Suprapubic skin (tissue), 4 donors: ENCODE measurements at regions not wholly inside any gene's neighbourhood (a gene's known extent, or its start where the extent isn't known, plus 50 kb on each side); places are given as distances from the start of the nearest gene placed in this dataset.

Experiments
- DNase-seq, 2 donors: peaks; one replicate each; pipeline ENCODE4 v3.0.0-alpha.2; 2019; ENCODE audit warnings: low spot score in 2 of 2
- H3K27ac ChIP-seq: fragments of 200-600 bp; sonication (generic); one replicate; pipeline ENCODE4 v1.5.1; 2019
- H3K27me3 ChIP-seq: fragments of 200-600 bp; sonication (generic); one replicate; pipeline ENCODE4 v1.5.1; 2019
- H3K36me3 ChIP-seq: fragments of 200-600 bp; sonication (generic); one replicate; pipeline ENCODE4 v1.5.1; 2019
- H3K4me1 ChIP-seq: fragments of 200-600 bp; sonication (generic); one replicate; pipeline ENCODE4 v1.5.1; 2019
- H3K4me3 ChIP-seq: fragments of 200-600 bp; sonication (generic); one replicate; pipeline ENCODE4 v1.5.1; 2019; ENCODE audit warnings: mild to moderate bottlenecking
- H3K9me3 ChIP-seq: fragments of 200-600 bp; sonication (generic); one replicate; pipeline ENCODE4 v1.5.1; 2019
- EP300 ChIP-seq: sonication (generic); formaldehyde crosslinking; IDR thresholded peaks from one replicate; pipeline ENCODE4 v1.6.1; 2017; ENCODE audit warnings: antibody characterized with exemption
- POLR2A ChIP-seq, 2 donors: fragments of 450-650 bp; IDR thresholded peaks; one replicate each; pipeline ENCODE4 v1.6.1; 2017; ENCODE audit warnings: antibody characterized with exemption in 2 of 2, mild to moderate bottlenecking in 2 of 2, moderate library complexity in 2 of 2
- POLR2AphosphoS5 ChIP-seq, 3 donors: sonication (generic); formaldehyde crosslinking; IDR thresholded peaks; one replicate each; pipeline ENCODE4 v1.6.1; 2017; ENCODE audit warnings: antibody characterized with exemption in 3 of 3
- WGBS: methylation state at CpG from one replicate; pipeline ENCODE4 v1.1.5; 2018; 5-methylcytosine and 5-hydroxymethylcytosine counted together
- TF ChIP-seq, protein P1 (sequence below), 2 donors: fragments of 200-600 bp in 1 of 2; fragments of 450-650 bp in 1 of 2; sonication (generic) in 1 of 2; IDR thresholded peaks; one replicate each; pipeline ENCODE4 v1.5.1; 2016 to 2019; ENCODE audit warnings: antibody characterized with exemption in 2 of 2, mild to moderate bottlenecking in 1 of 2, moderate library complexity in 1 of 2

DNA sequence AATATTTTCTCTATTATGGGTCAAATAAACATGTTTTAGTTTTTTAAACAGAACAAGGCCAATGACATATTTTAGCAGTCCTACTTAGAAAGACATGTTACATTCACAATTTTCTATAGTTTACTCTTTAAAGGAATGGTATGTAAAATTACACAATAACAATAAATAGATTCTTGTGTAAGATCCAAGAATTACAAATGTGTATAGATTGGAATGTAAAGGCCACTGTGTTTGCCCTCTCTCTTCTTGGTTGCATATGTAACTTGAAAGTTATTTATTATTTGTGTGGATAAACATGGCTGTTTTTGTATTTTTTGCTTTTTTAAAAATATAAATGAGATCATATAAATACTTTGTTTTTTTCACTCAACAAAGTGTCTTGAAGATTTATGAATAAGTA, 979.3 kb upstream of the CELF2 start:
- H3K4me1 ChIP-seq, result no peaks in the 10 kb centered on the region
- no peak overlapping the region for H3K4me3 ChIP-seq
- H3K27ac ChIP-seq, result no peak overlapping the region
- TF ChIP-seq, protein P1, sequence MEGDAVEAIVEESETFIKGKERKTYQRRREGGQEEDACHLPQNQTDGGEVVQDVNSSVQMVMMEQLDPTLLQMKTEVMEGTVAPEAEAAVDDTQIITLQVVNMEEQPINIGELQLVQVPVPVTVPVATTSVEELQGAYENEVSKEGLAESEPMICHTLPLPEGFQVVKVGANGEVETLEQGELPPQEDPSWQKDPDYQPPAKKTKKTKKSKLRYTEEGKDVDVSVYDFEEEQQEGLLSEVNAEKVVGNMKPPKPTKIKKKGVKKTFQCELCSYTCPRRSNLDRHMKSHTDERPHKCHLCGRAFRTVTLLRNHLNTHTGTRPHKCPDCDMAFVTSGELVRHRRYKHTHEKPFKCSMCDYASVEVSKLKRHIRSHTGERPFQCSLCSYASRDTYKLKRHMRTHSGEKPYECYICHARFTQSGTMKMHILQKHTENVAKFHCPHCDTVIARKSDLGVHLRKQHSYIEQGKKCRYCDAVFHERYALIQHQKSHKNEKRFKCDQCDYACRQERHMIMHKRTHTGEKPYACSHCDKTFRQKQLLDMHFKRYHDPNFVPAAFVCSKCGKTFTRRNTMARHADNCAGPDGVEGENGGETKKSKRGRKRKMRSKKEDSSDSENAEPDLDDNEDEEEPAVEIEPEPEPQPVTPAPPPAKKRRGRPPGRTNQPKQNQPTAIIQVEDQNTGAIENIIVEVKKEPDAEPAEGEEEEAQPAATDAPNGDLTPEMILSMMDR (IDR thresholded peaks at IDR 0.05), result no peak
- TF ChIP-seq POLR2AphosphoS5 (IDR thresholded peaks at IDR 0.05), result no peak
- no peak for TF ChIP-seq EP300
- TF ChIP-seq POLR2A (IDR thresholded peaks at IDR 0.05), result no peak
- no peaks in the 10 kb centered on the region for H3K27me3 ChIP-seq
- no peak for DNase-seq
- no peaks in the 10 kb centered on the region for H3K36me3 ChIP-seq
- no peaks in the 10 kb centered on the region for H3K9me3 ChIP-seq

DNA sequence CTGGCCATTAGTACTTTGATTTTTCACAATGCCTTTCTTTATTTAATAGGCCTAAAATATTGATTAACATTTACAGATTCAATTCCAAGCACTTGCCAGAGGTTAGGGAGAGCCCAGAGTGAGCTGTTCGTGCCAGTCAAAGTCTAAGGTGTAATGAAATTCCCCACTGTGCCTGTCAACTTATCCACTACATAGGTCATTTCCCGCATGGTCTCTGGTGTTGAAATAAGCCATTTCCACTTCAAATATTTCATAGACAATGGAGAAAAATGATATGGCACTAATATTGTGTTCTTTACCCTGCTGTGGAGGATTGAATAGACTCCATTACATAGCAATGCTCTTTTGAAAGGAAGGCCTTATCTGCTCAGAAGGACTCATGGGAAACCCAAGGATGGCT, 978.1 kb upstream of the CELF2 start:
- Histone ChIP-seq H3K36me3 (no peaks in the 10 kb centered on the region), H3K27me3 (no peaks in the 10 kb centered on the region), H3K9me3 (no peaks in the 10 kb centered on the region), H3K4me1 (no peaks in the 10 kb centered on the region), H3K4me3 (no peak overlapping the region), H3K27ac (no peak overlapping the region)
- no peak for DNase-seq
- no peak for TF ChIP-seq POLR2A (IDR thresholded peaks at IDR 0.05)
- TF ChIP-seq POLR2AphosphoS5 (IDR thresholded peaks at IDR 0.05), result no peak
- no peak for TF ChIP-seq EP300
- TF ChIP-seq, protein P1 (IDR thresholded peaks at IDR 0.05), result no peak
- 98% methylated on average over 2 of the region's 2 CpGs for WGBS

DNA sequence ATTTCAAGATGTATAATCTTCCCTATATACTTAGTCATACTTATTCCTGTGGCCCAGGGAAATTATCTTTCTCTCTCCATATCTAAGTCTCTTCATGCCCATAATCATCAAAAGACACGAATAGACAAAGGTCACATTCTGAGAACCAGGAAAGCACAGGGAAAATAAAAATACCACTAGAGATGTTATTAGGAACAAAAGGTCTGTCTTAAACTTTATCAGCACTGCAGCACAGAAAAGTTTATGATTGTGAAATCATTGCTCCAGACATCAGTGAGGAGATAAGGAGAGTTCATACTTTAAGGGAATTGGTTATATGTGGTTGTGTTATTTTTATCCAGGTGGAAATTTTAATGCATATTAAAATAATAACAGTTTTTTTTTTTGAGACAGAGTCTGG, 974.6 kb upstream of the CELF2 start:
- H3K27me3 ChIP-seq, result no peaks in the 10 kb centered on the region
- no peaks in the 10 kb centered on the region for H3K9me3 ChIP-seq
- H3K4me1 ChIP-seq, result no peaks in the 10 kb centered on the region
- H3K4me3 ChIP-seq, result no peak overlapping the region
- no peaks in the 10 kb centered on the region for H3K36me3 ChIP-seq
- no peak for DNase-seq
- TF ChIP-seq EP300 (no peak), POLR2AphosphoS5 (IDR thresholded peaks at IDR 0.05) (no peak), POLR2A (IDR thresholded peaks at IDR 0.05) (no peak)
- TF ChIP-seq, protein P1 (IDR thresholded peaks at IDR 0.05), result no peak
- H3K27ac ChIP-seq, result no peak overlapping the region
- 0% methylated on average over 1 of the region's 1 CpG for WGBS

DNA sequence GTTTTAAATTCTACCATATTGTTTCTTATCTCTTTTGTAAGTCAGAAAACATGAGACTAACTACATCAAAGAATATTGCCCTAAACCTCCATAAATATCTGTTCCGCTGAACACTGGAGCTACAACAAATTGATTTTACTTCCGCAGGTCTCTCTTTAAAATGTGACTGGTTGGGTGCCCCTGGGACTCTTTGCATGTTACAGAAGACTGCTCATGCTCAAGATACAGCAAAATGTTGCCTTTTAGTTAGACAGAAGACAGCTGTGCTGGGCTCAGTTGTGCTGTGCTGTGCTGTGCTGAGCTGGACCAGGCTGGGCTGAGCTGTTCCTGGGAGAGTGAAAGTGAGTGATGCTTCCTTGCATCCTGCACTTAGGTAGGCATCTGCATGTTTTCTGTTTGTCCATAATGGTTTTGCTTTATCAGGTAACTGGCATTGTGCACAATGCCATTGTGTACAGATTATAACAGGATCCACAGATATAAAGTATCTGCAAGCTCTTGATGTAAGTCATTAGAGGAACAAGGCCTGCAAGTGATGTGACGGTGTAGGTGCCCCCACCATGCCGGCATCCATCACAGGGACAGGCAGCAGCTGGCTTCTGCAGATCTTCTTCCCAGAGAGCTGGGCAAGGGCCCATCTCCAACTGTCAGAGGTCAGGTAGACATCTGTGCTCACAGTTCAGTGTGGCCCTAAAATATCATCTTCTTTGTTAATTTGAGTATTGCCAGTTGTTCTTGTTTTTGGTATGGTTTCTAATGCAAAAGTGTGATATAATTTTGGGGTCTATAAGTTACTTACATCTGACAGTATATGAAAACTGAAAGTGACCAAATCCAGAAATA, 972.5 kb upstream of the CELF2 start:
- no peak for DNase-seq
- H3K36me3 ChIP-seq, result no peaks in the 10 kb centered on the region
- no peak overlapping the region for H3K4me3 ChIP-seq
- WGBS, result 92% methylated on average over 4 of the region's 4 CpGs
- TF ChIP-seq EP300 (no peak), POLR2AphosphoS5 (IDR thresholded peaks at IDR 0.05) (no peak), POLR2A (IDR thresholded peaks at IDR 0.05) (no peak)
- TF ChIP-seq, protein P1 (IDR thresholded peaks at IDR 0.05), result no peak
- peaks cover 3% of the 10 kb centered on the region for H3K9me3 ChIP-seq
- H3K27me3 ChIP-seq, result no peaks in the 10 kb centered on the region
- H3K4me1 ChIP-seq, result no peaks in the 10 kb centered on the region
- H3K27ac ChIP-seq, result no peak overlapping the region

DNA sequence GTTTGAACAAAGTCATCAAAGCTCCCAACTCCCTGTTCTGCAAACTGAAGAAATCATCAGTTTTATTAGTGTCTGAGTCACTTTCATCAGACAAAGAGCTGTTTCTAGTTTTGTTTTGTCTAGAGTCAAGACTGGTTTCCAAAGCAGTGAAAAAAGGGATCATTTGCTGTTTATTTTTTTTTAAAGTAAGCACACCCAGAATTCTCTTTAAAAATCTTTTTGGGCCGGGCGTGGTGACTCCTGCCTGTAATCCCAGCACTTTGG, 972.0 kb upstream of the CELF2 start:
- TF ChIP-seq, protein P1 (IDR thresholded peaks at IDR 0.05), result no peak
- TF ChIP-seq EP300 (no peak), POLR2AphosphoS5 (IDR thresholded peaks at IDR 0.05) (no peak), POLR2A (IDR thresholded peaks at IDR 0.05) (no peak)
- no peaks in the 10 kb centered on the region for H3K4me1 ChIP-seq
- no peak overlapping the region for H3K4me3 ChIP-seq
- H3K27me3 ChIP-seq, result no peaks in the 10 kb centered on the region
- peaks cover 3% of the 10 kb centered on the region for H3K9me3 ChIP-seq
- no peak overlapping the region for H3K27ac ChIP-seq
- 66% methylated on average over 2 of the region's 2 CpGs for WGBS
- no peaks in the 10 kb centered on the region for H3K36me3 ChIP-seq
- no peak for DNase-seq
